ENCODE measurements at regions not wholly inside any gene's neighbourhood (a gene's known extent, or its start where the extent isn't known, plus 50 kb on each side); places are given as distances from the start of the nearest gene placed in this dataset.

DNA sequence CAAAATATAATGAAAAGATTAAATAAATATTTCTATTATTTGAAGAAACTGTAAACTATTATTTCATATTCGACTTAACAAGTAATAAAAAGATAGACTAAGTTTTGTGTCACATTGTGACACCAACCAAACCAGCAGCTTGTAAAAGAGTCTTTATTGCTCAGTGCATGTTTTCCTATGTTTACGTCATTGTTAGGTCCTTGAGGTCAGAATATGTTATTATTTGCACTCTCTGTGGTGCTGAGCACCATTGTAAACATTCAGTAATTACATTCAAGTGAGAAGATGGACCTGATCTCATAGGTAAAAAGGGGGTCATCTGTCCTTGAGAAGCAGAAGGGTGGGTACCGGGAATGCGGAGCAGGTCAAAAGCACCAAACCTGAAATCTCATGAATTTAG is 1999.1 kb upstream of the CELF4 start:
- no peak overlapping the region for H3K9ac ChIP-seq (ENCODE audit: low read length)
- no peaks in the 10 kb centered on the region for H3K27me3 ChIP-seq (ENCODE audit: low read length)
- H3K9me2 ChIP-seq (replicated peaks; ENCODE audit: insufficient read depth, low read length): no peaks in the 10 kb centered on the region
- H3K79me2 ChIP-seq (ENCODE audit: insufficient read depth, low read length): no peaks in the 10 kb centered on the region
- no peaks in the 10 kb centered on the region for H3K9me3 ChIP-seq (ENCODE audit: insufficient read depth, low read length)
- H3K36me3 ChIP-seq (ENCODE audit: low read length): no peaks in the 10 kb centered on the region
- no peak overlapping the region for H3K4me2 ChIP-seq (ENCODE audit: low read depth, low read length, poor library complexity, severe bottlenecking)
- no peaks in the 10 kb centered on the region for H4K20me1 ChIP-seq (ENCODE audit: low read depth, low read length)
- no peaks in the 10 kb centered on the region for H3F3A ChIP-seq (ENCODE audit: insufficient read depth)
- no peak for TF ChIP-seq EZH2phosphoT487 (conservative IDR thresholded peaks at IDR 0.05; ENCODE audit: low read length)
- TF ChIP-seq, protein P1, sequence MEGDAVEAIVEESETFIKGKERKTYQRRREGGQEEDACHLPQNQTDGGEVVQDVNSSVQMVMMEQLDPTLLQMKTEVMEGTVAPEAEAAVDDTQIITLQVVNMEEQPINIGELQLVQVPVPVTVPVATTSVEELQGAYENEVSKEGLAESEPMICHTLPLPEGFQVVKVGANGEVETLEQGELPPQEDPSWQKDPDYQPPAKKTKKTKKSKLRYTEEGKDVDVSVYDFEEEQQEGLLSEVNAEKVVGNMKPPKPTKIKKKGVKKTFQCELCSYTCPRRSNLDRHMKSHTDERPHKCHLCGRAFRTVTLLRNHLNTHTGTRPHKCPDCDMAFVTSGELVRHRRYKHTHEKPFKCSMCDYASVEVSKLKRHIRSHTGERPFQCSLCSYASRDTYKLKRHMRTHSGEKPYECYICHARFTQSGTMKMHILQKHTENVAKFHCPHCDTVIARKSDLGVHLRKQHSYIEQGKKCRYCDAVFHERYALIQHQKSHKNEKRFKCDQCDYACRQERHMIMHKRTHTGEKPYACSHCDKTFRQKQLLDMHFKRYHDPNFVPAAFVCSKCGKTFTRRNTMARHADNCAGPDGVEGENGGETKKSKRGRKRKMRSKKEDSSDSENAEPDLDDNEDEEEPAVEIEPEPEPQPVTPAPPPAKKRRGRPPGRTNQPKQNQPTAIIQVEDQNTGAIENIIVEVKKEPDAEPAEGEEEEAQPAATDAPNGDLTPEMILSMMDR (IDR thresholded peaks at IDR 0.05; ENCODE audit: insufficient read depth, low read length, poor library complexity, severe bottlenecking): no peak
- no peak overlapping the region for H2AFZ ChIP-seq (ENCODE audit: low read depth, low read length, severe bottlenecking)
- no peak overlapping the region for H3K4me3 ChIP-seq (ENCODE audit: insufficient read depth, low read length, poor library complexity, severe bottlenecking)
- H3K27ac ChIP-seq (ENCODE audit: low read depth, low read length): no peak overlapping the region

- H2AFZ ChIP-seq (ENCODE audit: low read depth, low read length, severe bottlenecking): no peak overlapping the region
- H3K79me2 ChIP-seq (ENCODE audit: insufficient read depth, low read length): no peaks in the 10 kb centered on the region
- H4K20me1 ChIP-seq (ENCODE audit: low read depth, low read length): no peaks in the 10 kb centered on the region
- TF ChIP-seq EZH2phosphoT487 (conservative IDR thresholded peaks at IDR 0.05; ENCODE audit: low read length): no peak
- TF ChIP-seq, protein P1 (IDR thresholded peaks at IDR 0.05; ENCODE audit: insufficient read depth, low read length, poor library complexity, severe bottlenecking): no peak
- no peak overlapping the region for H3K4me2 ChIP-seq (ENCODE audit: low read depth, low read length, poor library complexity, severe bottlenecking)
- no peaks in the 10 kb centered on the region for H3K9me3 ChIP-seq (ENCODE audit: insufficient read depth, low read length)
- no peaks in the 10 kb centered on the region for H3K9me2 ChIP-seq (replicated peaks; ENCODE audit: insufficient read depth, low read length)
- no peak overlapping the region for H3K9ac ChIP-seq (ENCODE audit: low read length)
- no peak overlapping the region for H3K4me3 ChIP-seq (ENCODE audit: insufficient read depth, low read length, poor library complexity, severe bottlenecking)
- no peaks in the 10 kb centered on the region for H3K36me3 ChIP-seq (ENCODE audit: low read length)
- H3K27ac ChIP-seq (ENCODE audit: low read depth, low read length): no peak overlapping the region
- H3F3A ChIP-seq (ENCODE audit: insufficient read depth): no peaks in the 10 kb centered on the region
- H3K27me3 ChIP-seq (ENCODE audit: low read length): no peaks in the 10 kb centered on the region
These were observed 1995.5 kb upstream of the CELF4 start for GRCh38 chr18:39561126-39561525.

- no peaks in the 10 kb centered on the region for H3K27me3 ChIP-seq (ENCODE audit: low read length)
- no peak overlapping the region for H3K9ac ChIP-seq (ENCODE audit: low read length)
- no peak overlapping the region for H2AFZ ChIP-seq (ENCODE audit: low read depth, low read length, severe bottlenecking)
- H3K9me2 ChIP-seq (replicated peaks; ENCODE audit: insufficient read depth, low read length): no peaks in the 10 kb centered on the region
- H3K4me2 ChIP-seq (ENCODE audit: low read depth, low read length, poor library complexity, severe bottlenecking): no peak overlapping the region
- no peaks in the 10 kb centered on the region for H3K79me2 ChIP-seq (ENCODE audit: insufficient read depth, low read length)
- TF ChIP-seq, protein P1 (IDR thresholded peaks at IDR 0.05; ENCODE audit: insufficient read depth, low read length, poor library complexity, severe bottlenecking): no peak
- no peak for TF ChIP-seq EZH2phosphoT487 (conservative IDR thresholded peaks at IDR 0.05; ENCODE audit: low read length)
- no peaks in the 10 kb centered on the region for H4K20me1 ChIP-seq (ENCODE audit: low read depth, low read length)
- H3K36me3 ChIP-seq (ENCODE audit: low read length): no peaks in the 10 kb centered on the region
- no peaks in the 10 kb centered on the region for H3K9me3 ChIP-seq (ENCODE audit: insufficient read depth, low read length)
- no peaks in the 10 kb centered on the region for H3F3A ChIP-seq (ENCODE audit: insufficient read depth)
- no peak overlapping the region for H3K27ac ChIP-seq (ENCODE audit: low read depth, low read length)
- H3K4me3 ChIP-seq (ENCODE audit: insufficient read depth, low read length, poor library complexity, severe bottlenecking): no peak overlapping the region
These were observed 1993.1 kb upstream of the CELF4 start for GRCh38 chr18:39558658-39559057.

Measured in SU-DHL-6 (cell line).